ENCODE measurements at regions not wholly inside any gene's neighbourhood (a gene's known extent, or its start where the extent isn't known, plus 50 kb on each side); places are given as distances from the start of the nearest gene placed in this dataset.

GRCh38 chrX:33831211-33831610, 300.9 kb downstream of the FAM47A start:
- DNase-seq (ENCODE audit: low spot score) = no peak
- no peaks in the 10 kb centered on the region for H3K36me3 Mint-ChIP-seq (ENCODE audit: low read depth, unreplicated experiment)
- TF ChIP-seq, protein P1, sequence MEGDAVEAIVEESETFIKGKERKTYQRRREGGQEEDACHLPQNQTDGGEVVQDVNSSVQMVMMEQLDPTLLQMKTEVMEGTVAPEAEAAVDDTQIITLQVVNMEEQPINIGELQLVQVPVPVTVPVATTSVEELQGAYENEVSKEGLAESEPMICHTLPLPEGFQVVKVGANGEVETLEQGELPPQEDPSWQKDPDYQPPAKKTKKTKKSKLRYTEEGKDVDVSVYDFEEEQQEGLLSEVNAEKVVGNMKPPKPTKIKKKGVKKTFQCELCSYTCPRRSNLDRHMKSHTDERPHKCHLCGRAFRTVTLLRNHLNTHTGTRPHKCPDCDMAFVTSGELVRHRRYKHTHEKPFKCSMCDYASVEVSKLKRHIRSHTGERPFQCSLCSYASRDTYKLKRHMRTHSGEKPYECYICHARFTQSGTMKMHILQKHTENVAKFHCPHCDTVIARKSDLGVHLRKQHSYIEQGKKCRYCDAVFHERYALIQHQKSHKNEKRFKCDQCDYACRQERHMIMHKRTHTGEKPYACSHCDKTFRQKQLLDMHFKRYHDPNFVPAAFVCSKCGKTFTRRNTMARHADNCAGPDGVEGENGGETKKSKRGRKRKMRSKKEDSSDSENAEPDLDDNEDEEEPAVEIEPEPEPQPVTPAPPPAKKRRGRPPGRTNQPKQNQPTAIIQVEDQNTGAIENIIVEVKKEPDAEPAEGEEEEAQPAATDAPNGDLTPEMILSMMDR (IDR thresholded peaks at IDR 0.05; ENCODE audit: unreplicated experiment) = no peak
- H3K4me3 Mint-ChIP-seq (ENCODE audit: unreplicated experiment) = no peak overlapping the region
- no peaks in the 10 kb centered on the region for H3K4me1 Mint-ChIP-seq (ENCODE audit: unreplicated experiment)
- no peak overlapping the region for H3K27ac Mint-ChIP-seq (ENCODE audit: unreplicated experiment)
- H3K9me3 Mint-ChIP-seq (ENCODE audit: unreplicated experiment) = no peaks in the 10 kb centered on the region
- H3K27me3 Mint-ChIP-seq (ENCODE audit: unreplicated experiment) = no peaks in the 10 kb centered on the region

DNA sequence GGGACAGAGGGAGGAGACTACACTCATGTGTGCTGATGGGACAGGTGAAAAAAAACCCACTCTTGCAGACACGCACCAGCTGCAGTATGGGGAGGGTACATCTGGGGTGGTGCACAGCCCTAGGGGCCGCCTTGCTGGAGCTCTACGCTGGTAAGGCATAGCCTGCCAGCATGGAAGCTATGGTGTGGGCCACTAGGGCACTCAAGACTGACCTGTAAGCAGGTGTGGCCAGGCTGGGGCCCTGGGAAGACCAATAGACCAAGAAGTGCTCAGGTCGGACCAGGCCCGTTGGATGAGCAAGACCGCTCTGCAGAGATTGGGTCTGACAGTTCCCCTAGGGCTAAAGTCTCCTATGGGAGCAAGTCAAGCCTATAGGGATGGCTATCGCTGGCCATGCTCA, 314.8 kb downstream of the FAM47A start:
- Mint-ChIP-seq H3K27me3 (ENCODE audit: unreplicated experiment) (no peaks in the 10 kb centered on the region), H3K27ac (ENCODE audit: unreplicated experiment) (no peak overlapping the region), H3K4me3 (ENCODE audit: unreplicated experiment) (no peak overlapping the region), H3K36me3 (ENCODE audit: low read depth, unreplicated experiment) (no peaks in the 10 kb centered on the region), H3K4me1 (ENCODE audit: unreplicated experiment) (no peaks in the 10 kb centered on the region), H3K9me3 (ENCODE audit: unreplicated experiment) (no peaks in the 10 kb centered on the region)
- no peak for DNase-seq (ENCODE audit: low spot score)
- TF ChIP-seq, protein P1 (IDR thresholded peaks at IDR 0.05; ENCODE audit: unreplicated experiment) = no peak

- Mint-ChIP-seq H3K4me1 (ENCODE audit: unreplicated experiment) (no peaks in the 10 kb centered on the region), H3K36me3 (ENCODE audit: low read depth, unreplicated experiment) (no peaks in the 10 kb centered on the region)
Measured at GRCh38 chrX:33808636-33809035, 323.5 kb downstream of the FAM47A start.

DNA sequence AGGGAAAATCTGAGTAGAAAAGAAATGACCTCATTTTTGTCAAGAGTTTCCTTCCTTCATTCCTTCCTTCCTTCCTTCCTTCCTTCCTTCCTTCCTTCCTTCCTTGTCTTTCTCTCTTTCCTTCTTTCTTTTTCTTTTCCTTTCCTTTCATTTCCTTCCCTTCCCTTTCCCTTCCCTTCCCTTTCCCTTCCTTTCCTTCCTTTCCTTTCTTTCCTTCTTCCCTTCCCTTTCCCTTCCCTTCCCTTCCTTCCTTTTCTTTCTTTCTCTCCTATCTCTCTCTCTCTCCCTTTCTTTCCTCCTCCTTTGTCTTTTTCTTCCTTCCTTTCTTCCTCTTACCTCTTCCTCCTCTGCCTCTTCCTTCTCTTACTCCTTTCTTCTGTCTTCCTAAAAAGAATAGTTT, 347.6 kb downstream of the FAM47A start:
- Mint-ChIP-seq H3K27ac (ENCODE audit: unreplicated experiment) (no peak overlapping the region), H3K4me3 (ENCODE audit: unreplicated experiment) (no peak overlapping the region), H3K4me1 (ENCODE audit: unreplicated experiment) (no peaks in the 10 kb centered on the region), H3K27me3 (ENCODE audit: unreplicated experiment) (no peaks in the 10 kb centered on the region), H3K9me3 (ENCODE audit: unreplicated experiment) (no peaks in the 10 kb centered on the region), H3K36me3 (ENCODE audit: low read depth, unreplicated experiment) (no peaks in the 10 kb centered on the region)
- TF ChIP-seq, protein P1 (IDR thresholded peaks at IDR 0.05; ENCODE audit: unreplicated experiment) = no peak
- DNase-seq (ENCODE audit: low spot score) = no peak

More at GRCh38 chrX:33808636-33809035, 323.5 kb downstream of the FAM47A start:
- DNase-seq (ENCODE audit: low spot score) = no peak
- Mint-ChIP-seq H3K4me3 (ENCODE audit: unreplicated experiment) (no peak overlapping the region), H3K27ac (ENCODE audit: unreplicated experiment) (no peak overlapping the region), H3K27me3 (ENCODE audit: unreplicated experiment) (no peaks in the 10 kb centered on the region), H3K9me3 (ENCODE audit: unreplicated experiment) (no peaks in the 10 kb centered on the region)
- TF ChIP-seq, protein P1 (IDR thresholded peaks at IDR 0.05; ENCODE audit: unreplicated experiment) = no peak

DNA sequence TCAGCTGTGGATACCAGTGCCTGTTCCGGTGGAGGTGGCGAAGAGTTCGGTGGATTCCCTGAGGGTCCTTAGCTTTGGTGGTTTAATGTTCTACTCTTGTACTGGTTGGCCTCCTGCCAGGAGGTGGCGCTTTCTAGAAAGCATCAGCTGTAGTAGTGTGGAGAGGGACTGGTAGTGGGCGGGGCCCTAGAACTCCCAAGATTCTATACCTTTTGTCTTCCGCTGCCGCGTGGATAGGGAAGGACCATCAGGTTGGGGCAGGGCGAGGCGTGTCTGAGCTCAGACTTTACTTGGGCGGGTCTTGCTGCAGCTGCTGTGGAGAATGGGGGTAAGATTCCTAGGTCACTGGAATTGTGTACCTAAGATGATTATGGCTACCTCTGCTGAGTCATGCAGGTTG, 390.3 kb downstream of the FAM47A start:
- no peaks in the 10 kb centered on the region for H3K36me3 Mint-ChIP-seq (ENCODE audit: low read depth, unreplicated experiment)
- no peak overlapping the region for H3K27ac Mint-ChIP-seq (ENCODE audit: unreplicated experiment)
- DNase-seq (ENCODE audit: low spot score) = no peak
- TF ChIP-seq, protein P1 (IDR thresholded peaks at IDR 0.05; ENCODE audit: unreplicated experiment) = no peak
- H3K9me3 Mint-ChIP-seq (ENCODE audit: unreplicated experiment) = no peaks in the 10 kb centered on the region
- no peaks in the 10 kb centered on the region for H3K27me3 Mint-ChIP-seq (ENCODE audit: unreplicated experiment)
- H3K4me1 Mint-ChIP-seq (ENCODE audit: unreplicated experiment) = no peaks in the 10 kb centered on the region
- H3K4me3 Mint-ChIP-seq (ENCODE audit: unreplicated experiment) = no peak overlapping the region

All from endothelial cell (in vitro differentiated cells).